Ishikawa (cell line): ENCODE measurements at regions not wholly inside any gene's neighbourhood (a gene's known extent, or its start where the extent isn't known, plus 50 kb on each side); places are given as distances from the start of the nearest gene placed in this dataset.
A peak's percentile ranks its signal among the peaks of the same experiment; 100 is the strongest.

Source experiments
- CEBPB ChIP-seq: IDR thresholded peaks from 2 replicates; pipeline ENCODE4 v1.6.1; 2012
- CREB1 ChIP-seq: IDR thresholded peaks from 2 replicates; pipeline ENCODE4 v1.6.1; 2012; ENCODE audit warnings: low read depth
- EGR1 ChIP-seq: IDR thresholded peaks from 2 replicates; pipeline ENCODE4 v1.6.1; 2012
- EP300 ChIP-seq: IDR thresholded peaks from 2 replicates; pipeline ENCODE4 v1.6.1; 2012; ENCODE audit warnings: borderline replicate concordance
- FOXM1 ChIP-seq: IDR thresholded peaks from 2 replicates; pipeline ENCODE4 v1.6.1; 2012; ENCODE audit warnings: low read depth, borderline replicate concordance
- NFIC ChIP-seq: IDR thresholded peaks from 2 replicates; pipeline ENCODE4 v1.6.1; 2012
- RAD21 ChIP-seq: IDR thresholded peaks from 2 replicates; pipeline ENCODE4 v1.6.1; 2012; ENCODE audit warnings: low read depth
- TAF1 ChIP-seq: IDR thresholded peaks from 2 replicates; pipeline ENCODE4 v1.6.1; 2012; ENCODE audit warnings: low read depth, mild to moderate bottlenecking
- TCF12 ChIP-seq: IDR thresholded peaks from 2 replicates; pipeline ENCODE4 v1.6.1; 2012; ENCODE audit warnings: low read depth
- TEAD4 ChIP-seq: IDR thresholded peaks from 2 replicates; pipeline ENCODE4 v1.6.1; 2012
- YY1 ChIP-seq: IDR thresholded peaks from 2 replicates; pipeline ENCODE4 v1.6.1; 2012; ENCODE audit warnings: low read depth
- ZBTB7A ChIP-seq: IDR thresholded peaks from 2 replicates; pipeline ENCODE4 v1.6.1; 2012; ENCODE audit warnings: low read depth
- TF ChIP-seq, protein P1 (sequence below): IDR thresholded peaks from 2 replicates; pipeline ENCODE4 v1.6.1; 2012; ENCODE audit warnings: low read depth, mild to moderate bottlenecking
- TF ChIP-seq, protein P2 (sequence below): IDR thresholded peaks from 2 replicates; pipeline ENCODE4 v1.6.1; 2012
- TF ChIP-seq, protein P3 (sequence below): IDR thresholded peaks from 2 replicates; pipeline ENCODE4 v1.6.1; 2012

DNA sequence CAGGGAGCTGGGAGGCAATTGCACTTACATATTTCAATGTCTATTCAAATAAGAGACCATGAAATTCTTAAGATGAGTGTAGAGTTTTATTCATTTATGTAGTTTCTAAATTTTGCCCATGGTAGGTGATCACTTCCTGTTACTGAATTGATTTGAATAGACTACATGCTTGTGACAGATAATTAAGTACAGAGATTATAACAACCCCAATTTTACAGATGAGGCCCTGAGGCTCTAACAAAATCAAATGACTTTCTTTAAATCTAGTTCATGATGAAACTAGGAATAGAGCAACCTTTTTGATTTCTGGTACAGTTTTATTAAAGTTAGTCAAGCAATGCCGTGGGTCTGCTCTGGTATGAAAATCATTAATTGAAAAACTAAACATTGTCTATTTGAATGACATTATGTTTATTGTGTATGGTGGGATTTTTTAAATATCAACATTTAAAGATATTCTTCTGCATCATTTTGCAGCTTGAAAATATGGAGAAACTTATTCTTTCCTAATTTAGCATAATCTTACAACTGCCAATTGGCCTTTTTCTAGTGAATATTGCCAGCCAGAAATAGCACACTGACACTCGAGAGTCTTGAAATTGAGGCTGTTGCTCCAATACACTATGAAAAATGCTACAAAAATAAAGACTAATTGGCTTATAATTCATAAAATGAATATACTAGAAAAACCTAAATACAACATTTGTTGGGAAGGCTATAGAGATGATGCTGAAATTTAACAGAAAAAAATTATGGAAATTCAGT, 308.9 kb downstream of the SLC6A15 start:
- TF ChIP-seq FOXM1 (no peak), TEAD4 (no peak), YY1 (no peak), TAF1 (no peak), EP300 (no peak), CREB1 (no peak), CEBPB (no peak), NFIC (no peak), RAD21 (no peak)
- TF ChIP-seq, protein P1, sequence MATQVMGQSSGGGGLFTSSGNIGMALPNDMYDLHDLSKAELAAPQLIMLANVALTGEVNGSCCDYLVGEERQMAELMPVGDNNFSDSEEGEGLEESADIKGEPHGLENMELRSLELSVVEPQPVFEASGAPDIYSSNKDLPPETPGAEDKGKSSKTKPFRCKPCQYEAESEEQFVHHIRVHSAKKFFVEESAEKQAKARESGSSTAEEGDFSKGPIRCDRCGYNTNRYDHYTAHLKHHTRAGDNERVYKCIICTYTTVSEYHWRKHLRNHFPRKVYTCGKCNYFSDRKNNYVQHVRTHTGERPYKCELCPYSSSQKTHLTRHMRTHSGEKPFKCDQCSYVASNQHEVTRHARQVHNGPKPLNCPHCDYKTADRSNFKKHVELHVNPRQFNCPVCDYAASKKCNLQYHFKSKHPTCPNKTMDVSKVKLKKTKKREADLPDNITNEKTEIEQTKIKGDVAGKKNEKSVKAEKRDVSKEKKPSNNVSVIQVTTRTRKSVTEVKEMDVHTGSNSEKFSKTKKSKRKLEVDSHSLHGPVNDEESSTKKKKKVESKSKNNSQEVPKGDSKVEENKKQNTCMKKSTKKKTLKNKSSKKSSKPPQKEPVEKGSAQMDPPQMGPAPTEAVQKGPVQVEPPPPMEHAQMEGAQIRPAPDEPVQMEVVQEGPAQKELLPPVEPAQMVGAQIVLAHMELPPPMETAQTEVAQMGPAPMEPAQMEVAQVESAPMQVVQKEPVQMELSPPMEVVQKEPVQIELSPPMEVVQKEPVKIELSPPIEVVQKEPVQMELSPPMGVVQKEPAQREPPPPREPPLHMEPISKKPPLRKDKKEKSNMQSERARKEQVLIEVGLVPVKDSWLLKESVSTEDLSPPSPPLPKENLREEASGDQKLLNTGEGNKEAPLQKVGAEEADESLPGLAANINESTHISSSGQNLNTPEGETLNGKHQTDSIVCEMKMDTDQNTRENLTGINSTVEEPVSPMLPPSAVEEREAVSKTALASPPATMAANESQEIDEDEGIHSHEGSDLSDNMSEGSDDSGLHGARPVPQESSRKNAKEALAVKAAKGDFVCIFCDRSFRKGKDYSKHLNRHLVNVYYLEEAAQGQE: no peak

DNA sequence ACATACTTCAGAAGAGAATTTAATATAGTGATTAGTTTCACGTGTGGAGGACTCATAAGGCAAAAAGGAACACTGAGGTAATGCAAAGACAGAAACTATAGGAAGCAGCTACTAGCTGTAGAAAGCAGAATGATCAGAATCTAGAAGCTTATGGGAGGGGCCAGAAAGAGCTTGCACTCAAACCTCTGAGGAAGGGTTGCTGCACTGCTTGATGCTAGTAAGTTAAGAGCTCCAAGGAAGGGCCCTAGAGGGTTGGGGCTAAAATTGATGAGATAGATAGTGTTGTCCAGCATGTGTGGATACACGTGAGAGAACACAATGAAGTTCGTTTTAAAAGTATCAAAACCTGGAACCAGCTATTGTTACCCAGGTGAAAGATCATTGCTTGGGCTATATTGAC, 311.1 kb downstream of the SLC6A15 start:
- TF ChIP-seq, protein P2, sequence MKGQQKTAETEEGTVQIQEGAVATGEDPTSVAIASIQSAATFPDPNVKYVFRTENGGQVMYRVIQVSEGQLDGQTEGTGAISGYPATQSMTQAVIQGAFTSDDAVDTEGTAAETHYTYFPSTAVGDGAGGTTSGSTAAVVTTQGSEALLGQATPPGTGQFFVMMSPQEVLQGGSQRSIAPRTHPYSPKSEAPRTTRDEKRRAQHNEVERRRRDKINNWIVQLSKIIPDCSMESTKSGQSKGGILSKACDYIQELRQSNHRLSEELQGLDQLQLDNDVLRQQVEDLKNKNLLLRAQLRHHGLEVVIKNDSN: no peak
- TF ChIP-seq, protein P3, sequence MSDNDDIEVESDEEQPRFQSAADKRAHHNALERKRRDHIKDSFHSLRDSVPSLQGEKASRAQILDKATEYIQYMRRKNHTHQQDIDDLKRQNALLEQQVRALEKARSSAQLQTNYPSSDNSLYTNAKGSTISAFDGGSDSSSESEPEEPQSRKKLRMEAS: no peak
- TF ChIP-seq NFIC (no peak), ZBTB7A (no peak), CREB1 (no peak), EP300 (no peak)

DNA sequence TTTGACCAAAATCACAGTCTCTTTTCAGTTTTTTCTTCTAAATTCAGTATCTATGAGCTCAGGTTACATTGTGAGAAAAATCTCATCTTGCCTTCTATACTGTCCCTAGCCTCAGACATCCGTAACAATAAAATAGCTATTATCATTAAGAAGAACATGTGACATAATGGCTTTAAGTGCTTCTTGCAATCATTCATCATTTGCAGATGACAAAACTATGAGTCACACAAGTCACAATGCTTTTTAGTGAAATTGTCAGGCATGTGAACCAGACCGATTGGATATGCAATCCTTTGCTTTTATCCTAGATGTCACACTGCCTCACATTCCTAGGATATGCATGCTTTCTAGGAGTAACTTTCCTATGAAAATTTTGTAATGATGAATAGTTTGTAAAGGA, 313.1 kb downstream of the SLC6A15 start:
- TF ChIP-seq FOXM1 (peak; percentile 46; the same call in 1 of the 2 replicates), TEAD4 (peak; percentile 84), NFIC (no peak), TCF12 (peak; percentile 60), YY1 (no peak), EP300 (peak; percentile 77; the same call in 1 of the 2 replicates)
- TF ChIP-seq, protein P3: no peak; the same call in 1 of the 2 replicates
- TF ChIP-seq, protein P2: peak; percentile 48; the same call in 1 of the 2 replicates

DNA sequence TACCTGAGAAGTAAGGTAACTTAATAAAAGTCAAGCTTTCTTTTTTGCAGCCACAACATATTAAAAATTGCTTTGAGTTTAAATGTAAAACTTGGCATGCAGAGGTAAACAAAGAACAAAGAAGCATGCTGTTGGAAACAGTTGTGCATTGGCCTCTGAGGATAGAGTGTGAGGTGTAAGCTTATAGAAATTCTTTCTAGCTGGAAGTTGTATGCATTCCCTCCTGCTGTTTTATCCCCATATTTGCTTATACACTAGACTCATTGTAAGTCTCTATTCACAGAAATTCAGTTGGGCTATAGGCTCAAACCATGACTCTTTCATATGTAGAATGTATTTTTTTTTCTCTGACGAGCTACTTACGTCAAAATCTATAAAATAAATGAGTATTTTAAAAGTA, 316.3 kb downstream of the SLC6A15 start:
- TF ChIP-seq, protein P3: no peak
- TF ChIP-seq, protein P2: no peak
- TF ChIP-seq EGR1: no peak
- TF ChIP-seq TCF12: no peak
- no peak for TF ChIP-seq ZBTB7A
- no peak for TF ChIP-seq CEBPB
- no peak for TF ChIP-seq EP300
- TF ChIP-seq RAD21: no peak
- TF ChIP-seq TEAD4: no peak
- TF ChIP-seq CREB1: no peak
- TF ChIP-seq, protein P1: no peak
- TF ChIP-seq NFIC: no peak
- TF ChIP-seq TAF1: no peak
- TF ChIP-seq FOXM1: no peak
- no peak for TF ChIP-seq YY1

DNA sequence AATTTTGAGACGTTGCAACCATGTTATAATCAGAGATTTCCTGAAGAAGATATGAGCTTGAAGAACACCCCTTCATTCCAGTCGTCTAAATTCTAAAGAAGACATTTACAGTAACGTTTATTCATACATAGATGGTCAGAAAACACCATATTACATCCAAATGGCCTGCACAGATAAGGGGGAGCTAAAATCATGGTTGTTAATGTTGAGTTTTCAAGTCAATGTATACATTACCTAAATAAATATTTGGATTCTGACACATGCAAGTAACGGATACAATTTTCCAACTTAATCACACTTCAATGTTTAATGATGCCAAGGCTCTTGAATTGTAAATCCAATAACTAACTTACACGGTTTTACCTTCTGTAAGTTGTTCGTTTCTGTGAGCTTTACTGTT, 318.4 kb downstream of the SLC6A15 start:
- TF ChIP-seq, protein P1: no peak
- TF ChIP-seq CEBPB (no peak), RAD21 (no peak), CREB1 (no peak), EP300 (no peak), ZBTB7A (no peak), FOXM1 (no peak), TCF12 (no peak), YY1 (no peak)
- TF ChIP-seq, protein P3: no peak
- TF ChIP-seq, protein P2: no peak
